ENCODE measurements at regions not wholly inside any gene's neighbourhood (a gene's known extent, or its start where the extent isn't known, plus 50 kb on each side); places are given as distances from the start of the nearest gene placed in this dataset.
"Not testable (repeated sequence)": the region's sequence is repeated elsewhere in the genome, so short reads cannot be mapped to it uniquely, and the experiment has no call there.

DNA sequence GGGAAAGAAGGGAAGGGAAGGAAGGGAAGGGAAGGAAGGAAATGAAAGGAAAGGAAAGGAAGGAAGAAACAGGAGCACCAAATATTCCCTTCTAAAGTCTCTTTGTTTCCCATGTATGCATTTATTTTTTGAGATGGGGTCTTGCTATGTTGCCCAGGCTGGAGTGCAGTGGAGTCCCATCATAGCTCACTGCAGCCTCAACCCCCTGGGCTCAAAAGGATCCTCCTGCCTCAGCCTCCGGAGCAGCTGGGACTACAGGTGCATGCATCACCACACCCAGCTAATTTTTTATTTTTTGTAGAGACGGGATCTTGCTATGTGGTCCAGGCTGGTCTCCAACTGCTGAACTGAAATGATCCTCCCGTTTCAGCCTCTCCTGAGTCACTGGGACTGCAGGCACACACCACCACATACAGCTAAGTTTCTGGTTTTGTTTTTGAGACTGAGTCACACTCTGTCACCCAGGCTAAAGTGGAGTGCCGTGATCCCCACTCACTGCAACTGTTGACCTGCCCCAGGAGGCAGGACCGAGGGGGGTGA lies 102.8 kb downstream of the CRLF2 start:
- no peak for DNase-seq (ENCODE audit: extremely low spot score)
- H3K4me1 ChIP-seq, result no peaks in the 10 kb centered on the region
- intact Hi-C loops (cut with DNase I), result no loop called here
- TF ChIP-seq POLR2A (IDR thresholded peaks at IDR 0.05; ENCODE audit: low read depth) (no peak), POLR2AphosphoS5 (IDR thresholded peaks at IDR 0.05) (no peak), EP300 (IDR thresholded peaks at IDR 0.05) (no peak)
- TF ChIP-seq, protein P1, sequence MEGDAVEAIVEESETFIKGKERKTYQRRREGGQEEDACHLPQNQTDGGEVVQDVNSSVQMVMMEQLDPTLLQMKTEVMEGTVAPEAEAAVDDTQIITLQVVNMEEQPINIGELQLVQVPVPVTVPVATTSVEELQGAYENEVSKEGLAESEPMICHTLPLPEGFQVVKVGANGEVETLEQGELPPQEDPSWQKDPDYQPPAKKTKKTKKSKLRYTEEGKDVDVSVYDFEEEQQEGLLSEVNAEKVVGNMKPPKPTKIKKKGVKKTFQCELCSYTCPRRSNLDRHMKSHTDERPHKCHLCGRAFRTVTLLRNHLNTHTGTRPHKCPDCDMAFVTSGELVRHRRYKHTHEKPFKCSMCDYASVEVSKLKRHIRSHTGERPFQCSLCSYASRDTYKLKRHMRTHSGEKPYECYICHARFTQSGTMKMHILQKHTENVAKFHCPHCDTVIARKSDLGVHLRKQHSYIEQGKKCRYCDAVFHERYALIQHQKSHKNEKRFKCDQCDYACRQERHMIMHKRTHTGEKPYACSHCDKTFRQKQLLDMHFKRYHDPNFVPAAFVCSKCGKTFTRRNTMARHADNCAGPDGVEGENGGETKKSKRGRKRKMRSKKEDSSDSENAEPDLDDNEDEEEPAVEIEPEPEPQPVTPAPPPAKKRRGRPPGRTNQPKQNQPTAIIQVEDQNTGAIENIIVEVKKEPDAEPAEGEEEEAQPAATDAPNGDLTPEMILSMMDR (IDR thresholded peaks at IDR 0.05), result no peak
- H3K9me3 ChIP-seq, result no peaks in the 10 kb centered on the region
- H3K27me3 ChIP-seq, result peaks cover 0 to 82% (median 16%) of the 10 kb centered on the region in 4 donors
- no peak overlapping the region for H3K27ac ChIP-seq (replicated peaks in 1 of 4)
- no peak overlapping the region for H3K4me3 ChIP-seq
- 79% methylated on average over 5 of the region's 5 CpGs for WGBS
- H3K36me3 ChIP-seq, result no peaks in the 10 kb centered on the region

- Histone ChIP-seq H3K27me3 (peaks cover 0 to 79% (median 16%) of the 10 kb centered on the region in 4 donors), H3K9me3 (no peaks in the 10 kb centered on the region), H3K4me1 (no peaks in the 10 kb centered on the region), H3K4me3 (no peak overlapping the region), H3K36me3 (no peaks in the 10 kb centered on the region), H3K27ac (replicated peaks in 1 of 4) (no peak overlapping the region)
- DNase-seq (ENCODE audit: extremely low spot score), result no peak
- no peak for TF ChIP-seq POLR2AphosphoS5 (IDR thresholded peaks at IDR 0.05)
- no peak for TF ChIP-seq EP300 (IDR thresholded peaks at IDR 0.05)
- TF ChIP-seq, protein P1 (IDR thresholded peaks at IDR 0.05), result no peak
- no peak for TF ChIP-seq POLR2A (IDR thresholded peaks at IDR 0.05; ENCODE audit: low read depth)
- WGBS, result 20% methylated on average over 21 of the region's 21 CpGs
- intact Hi-C loops (cut with DNase I), result no loop called here
Measured at GRCh38 chrX:1108501-1109445, 103.7 kb downstream of the CRLF2 start.

GRCh38 chrX:1106478-1107210 lies 105.8 kb downstream of the CRLF2 start:
- Histone ChIP-seq H3K27me3 (peaks cover 0 to 58% (median 8%) of the 10 kb centered on the region in 4 donors), H3K27ac (replicated peaks in 1 of 4) (no peak overlapping the region), H3K4me1 (no peaks in the 10 kb centered on the region), H3K4me3 (no peak overlapping the region), H3K9me3 (no peaks in the 10 kb centered on the region), H3K36me3 (no peaks in the 10 kb centered on the region)
- TF ChIP-seq, protein P1 (IDR thresholded peaks at IDR 0.05), result no peak
- TF ChIP-seq POLR2A (IDR thresholded peaks at IDR 0.05; ENCODE audit: low read depth) (no peak), POLR2AphosphoS5 (IDR thresholded peaks at IDR 0.05) (no peak), EP300 (IDR thresholded peaks at IDR 0.05) (no peak)
- WGBS, result 12% methylated on average over 8 of the region's 8 CpGs
- DNase-seq (ENCODE audit: extremely low spot score), result no peak
- intact Hi-C loops (cut with DNase I), result no loop called here

GRCh38 chrX:1105671-1106419 lies 106.6 kb downstream of the CRLF2 start:
- Histone ChIP-seq H3K36me3 (no peaks in the 10 kb centered on the region), H3K27ac (replicated peaks in 1 of 4) (no peak overlapping the region), H3K4me3 (no peak overlapping the region), H3K27me3 (peaks cover 0 to 56% (median 8%) of the 10 kb centered on the region in 4 donors), H3K4me1 (no peaks in the 10 kb centered on the region), H3K9me3 (no peaks in the 10 kb centered on the region)
- 38% methylated on average over 14 of the region's 14 CpGs for WGBS
- TF ChIP-seq EP300 (IDR thresholded peaks at IDR 0.05) (no peak), POLR2AphosphoS5 (IDR thresholded peaks at IDR 0.05) (no peak), POLR2A (IDR thresholded peaks at IDR 0.05; ENCODE audit: low read depth) (no peak)
- TF ChIP-seq, protein P1 (IDR thresholded peaks at IDR 0.05), result no peak
- DNase-seq (ENCODE audit: extremely low spot score), result no peak
- intact Hi-C loops (cut with DNase I), result no loop called here

GRCh38 chrX:1105031-1105430 lies 107.4 kb downstream of the CRLF2 start:
- H3K27me3 ChIP-seq, result peaks cover 0 to 53% (median 8%) of the 10 kb centered on the region in 4 donors
- not testable (repeated sequence) for H3K27ac ChIP-seq (replicated peaks in 1 of 4)

More at GRCh38 chrX:1105031-1105430, 107.4 kb downstream of the CRLF2 start:
- intact Hi-C loops (cut with DNase I); H3K4me3 ChIP-seq; H3K9me3 ChIP-seq; DNase-seq (ENCODE audit: extremely low spot score); H3K4me1 ChIP-seq; H3K36me3 ChIP-seq: not testable (repeated sequence)
- 93% methylated on average over 17 of the region's 17 CpGs for WGBS

Measured in esophagus muscularis mucosa (tissue), 4 donors.